A673 (cell line): ENCODE measurements at regions not wholly inside any gene's neighbourhood (a gene's known extent, or its start where the extent isn't known, plus 50 kb on each side); places are given as distances from the start of the nearest gene placed in this dataset.

ENCODE experiments used
- BruUV-seq: library from RNA; stranded (reverse); fragments of 400-500 nt; replicated peaks from 2 replicates; lab custom pipeline; 2021; lab: Mats Ljungman, UMichigan
- CTCF ChIA-PET: fragments of 300-600 bp; sonication (Branson Sonifier 250); formaldehyde crosslinking; loops from one replicate; lab custom pipeline; 2022; ENCODE audit warnings: antibody characterized with exemption; lab: Charles Lee
- POLR2A ChIA-PET: fragments of 300-600 bp; sonication (Branson Sonifier 250); formaldehyde crosslinking; loops from one replicate; lab custom pipeline; 2022; ENCODE audit warnings: antibody characterized with exemption; ENCODE audit not compliant: low non-redundant PET; lab: Charles Lee
- DNase-seq: peaks from one replicate; pipeline ENCODE4 v3.0.0-alpha.2; 2015; ENCODE audit warnings: low spot score
- H3K27ac ChIP-seq: fragments of 200-600 bp; sonication (generic); 2 replicates; pipeline ENCODE4 v1.5.1; 2016; ENCODE audit warnings: mixed run types, low read depth, mild to moderate bottlenecking, mixed read lengths, antibody characterized with exemption, low read length; ENCODE audit not compliant: poor library complexity, severe bottlenecking
- H3K27me3 ChIP-seq: fragments of 200-600 bp; sonication (generic); replicated peaks from 2 replicates; pipeline ENCODE4 v1.6.1; 2017; ENCODE audit warnings: mixed run types, low read depth, mild to moderate bottlenecking, mixed read lengths, antibody characterized with exemption, low read length; ENCODE audit not compliant: insufficient read depth, poor library complexity
- H3K36me3 ChIP-seq: fragments of 200-600 bp; sonication (generic); 2 replicates; pipeline ENCODE4 v1.6.1; 2016; ENCODE audit warnings: mixed run types, mild to moderate bottlenecking, mixed read lengths, antibody characterized with exemption, low read length; ENCODE audit not compliant: insufficient read depth, poor library complexity, severe bottlenecking
- H3K4me1 ChIP-seq: fragments of 200-600 bp; sonication (generic); 2 replicates; pipeline ENCODE4 v1.6.1; 2017; ENCODE audit warnings: mixed run types, mild to moderate bottlenecking, mixed read lengths, antibody characterized with exemption, low read length; ENCODE audit not compliant: insufficient read depth, poor library complexity, severe bottlenecking
- H3K4me3 ChIP-seq: fragments of 200-600 bp; sonication (generic); 2 replicates; pipeline ENCODE4 v1.5.1; 2016; ENCODE audit warnings: low read depth, mixed run types, mild to moderate bottlenecking, mixed read lengths, low read length; ENCODE audit not compliant: poor library complexity, severe bottlenecking
- H3K9me3 ChIP-seq: fragments of 200-600 bp; sonication (generic); 2 replicates; pipeline ENCODE4 v1.6.1; 2016; ENCODE audit warnings: mixed run types, low read depth, mild to moderate bottlenecking, mixed read lengths, antibody characterized with exemption, low read length; ENCODE audit not compliant: poor library complexity, severe bottlenecking
- EZH2 ChIP-seq: fragments of 200-600 bp; sonication (generic); IDR thresholded peaks from 2 replicates; pipeline ENCODE4 v1.6.1; 2017; ENCODE audit warnings: borderline replicate concordance, low read depth, mild to moderate bottlenecking, mixed read lengths, antibody characterized with exemption, low read length; ENCODE audit not compliant: poor library complexity, severe bottlenecking
- intact Hi-C: fragments of 100-400 bp; cut with micrococcal nuclease; formaldehyde crosslinking; loops from one replicate; pipeline ENCODE4 v1.10.0; 2022; ENCODE audit not compliant: unreplicated experiment
- TF ChIP-seq, protein P1 (sequence below): fragments of 300-800, 200-600 bp; sonication (generic); conservative IDR thresholded peaks from 2 replicates; pipeline ENCODE4 v1.5.1; 2017; ENCODE audit warnings: low read depth, mild to moderate bottlenecking, antibody characterized with exemption, low read length, moderate library complexity, mixed read lengths

DNA sequence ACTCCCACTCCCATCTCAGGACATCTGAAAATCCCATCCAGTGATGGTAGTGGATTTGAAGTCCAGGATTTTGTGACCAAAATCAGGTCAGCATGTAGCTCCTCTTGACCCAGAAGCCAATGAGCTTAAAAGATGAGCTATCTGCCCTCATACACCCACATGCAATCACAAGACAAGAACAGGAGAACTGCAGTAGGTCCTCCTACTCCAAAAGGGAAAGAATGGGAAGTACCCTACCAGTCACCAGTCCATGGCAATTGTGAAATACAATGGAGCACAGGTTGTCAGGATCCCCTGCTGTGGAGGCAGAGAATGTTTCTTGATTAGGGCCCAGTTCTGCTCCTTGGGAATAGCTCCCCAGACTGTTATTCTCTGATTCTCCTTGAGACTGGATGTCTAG, 347.3 kb upstream of the CNR1 start:
- no peaks in the 10 kb centered on the region for H3K27me3 ChIP-seq
- ChIA-PET CTCF (no interaction called here), POLR2A (no interaction called here)
- H3K4me3 ChIP-seq: no peak overlapping the region
- no TSS peak for BruUV-seq
- no peak for DNase-seq
- H3K4me1 ChIP-seq: no peaks in the 10 kb centered on the region
- no peaks in the 10 kb centered on the region for H3K9me3 ChIP-seq
- H3K36me3 ChIP-seq: no peaks in the 10 kb centered on the region
- intact Hi-C loops: no loop called here
- no peak overlapping the region for H3K27ac ChIP-seq
- TF ChIP-seq, protein P1, sequence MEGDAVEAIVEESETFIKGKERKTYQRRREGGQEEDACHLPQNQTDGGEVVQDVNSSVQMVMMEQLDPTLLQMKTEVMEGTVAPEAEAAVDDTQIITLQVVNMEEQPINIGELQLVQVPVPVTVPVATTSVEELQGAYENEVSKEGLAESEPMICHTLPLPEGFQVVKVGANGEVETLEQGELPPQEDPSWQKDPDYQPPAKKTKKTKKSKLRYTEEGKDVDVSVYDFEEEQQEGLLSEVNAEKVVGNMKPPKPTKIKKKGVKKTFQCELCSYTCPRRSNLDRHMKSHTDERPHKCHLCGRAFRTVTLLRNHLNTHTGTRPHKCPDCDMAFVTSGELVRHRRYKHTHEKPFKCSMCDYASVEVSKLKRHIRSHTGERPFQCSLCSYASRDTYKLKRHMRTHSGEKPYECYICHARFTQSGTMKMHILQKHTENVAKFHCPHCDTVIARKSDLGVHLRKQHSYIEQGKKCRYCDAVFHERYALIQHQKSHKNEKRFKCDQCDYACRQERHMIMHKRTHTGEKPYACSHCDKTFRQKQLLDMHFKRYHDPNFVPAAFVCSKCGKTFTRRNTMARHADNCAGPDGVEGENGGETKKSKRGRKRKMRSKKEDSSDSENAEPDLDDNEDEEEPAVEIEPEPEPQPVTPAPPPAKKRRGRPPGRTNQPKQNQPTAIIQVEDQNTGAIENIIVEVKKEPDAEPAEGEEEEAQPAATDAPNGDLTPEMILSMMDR: no peak
- TF ChIP-seq EZH2: no peak

DNA sequence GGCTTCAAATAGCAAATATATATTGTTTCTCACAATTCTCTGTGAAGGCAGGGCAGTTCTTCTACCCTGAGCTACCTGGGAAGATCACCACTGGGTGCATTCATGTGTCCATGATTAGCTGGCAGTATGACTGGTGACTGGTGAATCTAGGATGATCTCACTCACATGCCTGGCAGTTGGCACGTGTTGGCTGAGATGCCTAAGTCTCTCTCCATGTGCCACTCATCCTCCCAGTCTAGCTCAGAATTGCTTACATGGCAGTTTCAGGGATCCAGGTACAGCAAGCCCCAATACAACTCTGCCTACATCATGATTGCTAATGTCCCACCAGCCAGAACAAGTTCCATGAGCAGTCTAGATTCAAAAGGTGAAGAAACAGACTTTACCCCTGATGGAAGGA, 346.8 kb upstream of the CNR1 start:
- ChIA-PET CTCF (no interaction called here), POLR2A (no interaction called here)
- H3K27me3 ChIP-seq: no peaks in the 10 kb centered on the region
- no peaks in the 10 kb centered on the region for H3K4me1 ChIP-seq
- no peak overlapping the region for H3K4me3 ChIP-seq
- H3K36me3 ChIP-seq: no peaks in the 10 kb centered on the region
- H3K27ac ChIP-seq: no peak overlapping the region
- no peaks in the 10 kb centered on the region for H3K9me3 ChIP-seq
- no peak for TF ChIP-seq EZH2
- TF ChIP-seq, protein P1: no peak
- no peak for DNase-seq
- intact Hi-C loops: no loop called here
- no TSS peak for BruUV-seq

DNA sequence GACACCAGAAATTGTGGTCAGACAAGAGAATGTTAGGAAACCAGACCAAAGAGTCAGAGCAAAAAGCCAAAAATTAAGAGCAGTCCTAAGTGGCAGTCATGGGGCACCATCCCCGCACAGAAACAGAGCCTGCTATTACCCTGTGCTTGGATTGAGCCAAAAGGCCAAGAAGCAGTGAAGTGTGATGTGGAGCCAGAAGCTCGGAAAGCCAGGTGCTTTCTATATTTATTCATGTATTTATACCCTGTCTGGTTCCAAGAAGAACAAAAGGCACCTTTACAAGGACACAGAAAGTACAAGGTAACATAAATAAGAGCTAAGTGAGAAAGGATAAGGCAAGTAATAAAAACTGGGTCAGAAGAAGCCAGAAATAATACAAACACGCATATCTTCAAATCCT, 336.2 kb upstream of the CNR1 start:
- intact Hi-C loops: no loop called here
- H3K9me3 ChIP-seq: no peaks in the 10 kb centered on the region
- DNase-seq: no peak
- H3K27me3 ChIP-seq: no peaks in the 10 kb centered on the region
- ChIA-PET CTCF (no interaction called here), POLR2A (no interaction called here)
- H3K36me3 ChIP-seq: no peaks in the 10 kb centered on the region
- no peaks in the 10 kb centered on the region for H3K4me1 ChIP-seq
- H3K27ac ChIP-seq: no peak overlapping the region
- BruUV-seq: no TSS peak
- no peak overlapping the region for H3K4me3 ChIP-seq
- TF ChIP-seq, protein P1: no peak
- TF ChIP-seq EZH2: no peak
